ENCODE measurements at regions not wholly inside any gene's neighbourhood (a gene's known extent, or its start where the extent isn't known, plus 50 kb on each side); places are given as distances from the start of the nearest gene placed in this dataset.

GRCh38 chr2:14423145-14423906 is 209.2 kb upstream of the LRATD1 start:
- TF ChIP-seq CTCF (IDR thresholded peaks at IDR 0.05), result no peak
- no peak for TF ChIP-seq POLR2A (IDR thresholded peaks at IDR 0.05)

Data from testis (tissue), 2 donors.